GM11168 (cell line): ENCODE measurements at regions not wholly inside any gene's neighbourhood (a gene's known extent, or its start where the extent isn't known, plus 50 kb on each side); places are given as distances from the start of the nearest gene placed in this dataset.

Experiments
- in situ Hi-C: fragments of 300-500 bp; cut with MboI; formaldehyde crosslinking; loops from one replicate; pipeline ENCODE4 v1.12.0; 2022; ENCODE audit warnings: low sequenced_read_pairs; ENCODE audit not compliant: unreplicated experiment

- in situ Hi-C loops, result no loop called here
These were observed 217.6 kb upstream of the CCDC150 start for GRCh38 chr2:196421880-196422279.

- in situ Hi-C loops, result no loop called here
These were observed 217.2 kb upstream of the CCDC150 start for GRCh38 chr2:196422361-196422760.

- in situ Hi-C loops, result loop anchor here (25.0 kb wide), 1 partner anchor 314 kb away; no protein-coding TSS in a partner anchor
These were observed 213.4 kb upstream of the CCDC150 start for GRCh38 chr2:196426122-196426521.

GRCh38 chr2:196427986-196428634 lies 211.4 kb upstream of the CCDC150 start:
- in situ Hi-C loops, result loop anchor here (25.0 kb wide), 1 partner anchor 316 kb away; no protein-coding TSS in a partner anchor

- in situ Hi-C loops, result loop anchor here (25.0 kb wide), 1 partner anchor 319 kb away; no protein-coding TSS in a partner anchor
These were observed 208.4 kb upstream of the CCDC150 start for GRCh38 chr2:196431076-196431475.

GRCh38 chr2:196431957-196432356 lies 207.6 kb upstream of the CCDC150 start:
- in situ Hi-C loops, result loop anchor here (25.0 kb wide), 1 partner anchor 320 kb away; no protein-coding TSS in a partner anchor

GRCh38 chr2:196433116-196433515 lies 206.4 kb upstream of the CCDC150 start:
- in situ Hi-C loops, result loop anchor here (25.0 kb wide), 1 partner anchor 321 kb away; no protein-coding TSS in a partner anchor

- in situ Hi-C loops, result loop anchor here (25.0 kb wide), 1 partner anchor 322 kb away; no protein-coding TSS in a partner anchor
These were observed 205.3 kb upstream of the CCDC150 start for GRCh38 chr2:196434217-196434616.

- in situ Hi-C loops, result loop anchor here (25.0 kb wide), 1 partner anchor 323 kb away; no protein-coding TSS in a partner anchor
These were observed 204.3 kb upstream of the CCDC150 start for GRCh38 chr2:196435189-196435588.

GRCh38 chr2:196437626-196438025 lies 201.9 kb upstream of the CCDC150 start:
- in situ Hi-C loops, result loop anchor here (25.0 kb wide), 1 partner anchor 325 kb away; no protein-coding TSS in a partner anchor

- in situ Hi-C loops, result loop anchor here (25.0 kb wide), 1 partner anchor 327 kb away; no protein-coding TSS in a partner anchor
These were observed 199.8 kb upstream of the CCDC150 start for GRCh38 chr2:196439760-196440159.

- in situ Hi-C loops, result loop anchor here (25.0 kb wide), 1 partner anchor 328 kb away; no protein-coding TSS in a partner anchor
These were observed 199.1 kb upstream of the CCDC150 start for GRCh38 chr2:196440413-196440812.

- in situ Hi-C loops, result loop anchor here (25.0 kb wide), 1 partner anchor 329 kb away; no protein-coding TSS in a partner anchor
These were observed 198.0 kb upstream of the CCDC150 start for GRCh38 chr2:196441527-196441926.

GRCh38 chr2:196442211-196442610 lies 197.3 kb upstream of the CCDC150 start:
- in situ Hi-C loops, result loop anchor here (25.0 kb wide), 1 partner anchor 330 kb away; no protein-coding TSS in a partner anchor

- in situ Hi-C loops, result loop anchor here (25.0 kb wide), 1 partner anchor 332 kb away; no protein-coding TSS in a partner anchor
These were observed 195.1 kb upstream of the CCDC150 start for GRCh38 chr2:196444442-196444841.

- in situ Hi-C loops, result loop anchor here (25.0 kb wide), 1 partner anchor 334 kb away; no protein-coding TSS in a partner anchor
These were observed 193.5 kb upstream of the CCDC150 start for GRCh38 chr2:196445991-196446390.

GRCh38 chr2:196448407-196449079 lies 191.0 kb upstream of the CCDC150 start:
- in situ Hi-C loops, result loop anchor here (25.0 kb wide), 1 partner anchor 336 kb away; no protein-coding TSS in a partner anchor

- in situ Hi-C loops, result loop anchor here (25.0 kb wide), 1 partner anchor 337 kb away; no protein-coding TSS in a partner anchor
These were observed 190.4 kb upstream of the CCDC150 start for GRCh38 chr2:196449083-196449482.

GRCh38 chr2:196452758-196453157 lies 186.8 kb upstream of the CCDC150 start:
- in situ Hi-C loops, result loop anchor here (10.0 kb wide), 1 partner anchor 158 kb away; no protein-coding TSS in a partner anchor

GRCh38 chr2:196453613-196454047 lies 185.9 kb upstream of the CCDC150 start:
- in situ Hi-C loops, result loop anchor here (10.0 kb wide), 1 partner anchor 159 kb away; no protein-coding TSS in a partner anchor
